Astrocyte (in vitro differentiated cells and primary cell): ENCODE measurements at regions not wholly inside any gene's neighbourhood (a gene's known extent, or its start where the extent isn't known, plus 50 kb on each side); places are given as distances from the start of the nearest gene placed in this dataset.
A peak's percentile ranks its signal among the peaks of the same experiment; 100 is the strongest.

Experiments used
- DNase-seq: peaks from one replicate; pipeline ENCODE4 v3.0.0-alpha.2; 2010; ENCODE audit warnings: low read depth
- FAIRE-seq: peaks from 2 replicates; lab custom pipeline; 2011; peaks lifted over from hg19 to GRCh38; lab: Jason Lieb, UNC
- H2AFZ ChIP-seq: 2 replicates; pipeline ENCODE4 v1.6.0; 2012; ENCODE audit warnings: low read depth, low read length, inconsistent platforms
- H3K27ac ChIP-seq: 2 replicates; pipeline ENCODE4 v1.5.1; 2011; ENCODE audit warnings: low read depth, low read length, inconsistent platforms
- H3K27me3 ChIP-seq: 2 replicates; pipeline ENCODE4 v1.6.0; 2011; ENCODE audit warnings: low read length, inconsistent platforms; ENCODE audit not compliant: insufficient read depth
- H3K36me3 ChIP-seq: 2 replicates; pipeline ENCODE4 v1.5.1; 2011; ENCODE audit warnings: low read length, inconsistent platforms; ENCODE audit not compliant: insufficient read depth
- H3K4me1 ChIP-seq: 2 replicates; pipeline ENCODE4 v1.5.1; 2011; ENCODE audit warnings: low read length, inconsistent platforms; ENCODE audit not compliant: insufficient read depth
- H3K4me2 ChIP-seq: 2 replicates; pipeline ENCODE4 v1.6.0; 2012; ENCODE audit warnings: low read length, inconsistent platforms
- H3K4me3 ChIP-seq: 2 replicates; pipeline ENCODE4 v1.5.1; 2011; ENCODE audit warnings: low read depth, mild to moderate bottlenecking, low read length, inconsistent platforms; ENCODE audit not compliant: insufficient read depth
- H3K79me2 ChIP-seq: 2 replicates; pipeline ENCODE4 v1.6.0; 2012; ENCODE audit warnings: mild to moderate bottlenecking, low read length, inconsistent platforms; ENCODE audit not compliant: insufficient read depth
- H3K9ac ChIP-seq: 2 replicates; pipeline ENCODE4 v1.6.0; 2012; ENCODE audit warnings: mild to moderate bottlenecking, low read length, inconsistent platforms
- H3K9me3 ChIP-seq: 2 replicates; pipeline ENCODE4 v1.5.1; 2012; ENCODE audit warnings: low read depth, mild to moderate bottlenecking, low read length, inconsistent platforms; ENCODE audit not compliant: insufficient read depth
- H4K20me1 ChIP-seq: 2 replicates; pipeline ENCODE4 v1.6.0; 2012; ENCODE audit warnings: low read length, inconsistent platforms; ENCODE audit not compliant: insufficient read depth
- H3K27ac Mint-ChIP-seq: one replicate; pipeline ENCODE4 v1.8.0; 2021; ENCODE audit warnings: mild to moderate bottlenecking, mixed read lengths; ENCODE audit not compliant: unreplicated experiment
- H3K27me3 Mint-ChIP-seq: one replicate; pipeline ENCODE4 v1.8.0; 2021; ENCODE audit warnings: low read depth, mixed read lengths; ENCODE audit not compliant: unreplicated experiment
- H3K36me3 Mint-ChIP-seq: one replicate; pipeline ENCODE4 v1.8.0; 2021; ENCODE audit warnings: low read depth, mixed read lengths; ENCODE audit not compliant: unreplicated experiment
- H3K4me1 Mint-ChIP-seq: one replicate; pipeline ENCODE4 v1.8.0; 2021; ENCODE audit warnings: low read depth, mixed read lengths; ENCODE audit not compliant: unreplicated experiment
- H3K4me3 Mint-ChIP-seq: one replicate; pipeline ENCODE4 v1.8.0; 2021; ENCODE audit warnings: mild to moderate bottlenecking, moderate library complexity, mixed read lengths; ENCODE audit not compliant: unreplicated experiment
- H3K9me3 Mint-ChIP-seq: one replicate; pipeline ENCODE4 v1.8.0; 2021; ENCODE audit warnings: mild to moderate bottlenecking, mixed read lengths; ENCODE audit not compliant: unreplicated experiment
- EZH2 ChIP-seq: IDR thresholded peaks from 2 replicates; pipeline ENCODE4 v1.6.1; 2012; ENCODE audit warnings: mild to moderate bottlenecking, low read length, inconsistent platforms; ENCODE audit not compliant: insufficient read depth
- TF ChIP-seq, protein P1 (sequence below): IDR thresholded peaks from 2 replicates; pipeline ENCODE4 v1.5.1; 2011; ENCODE audit warnings: low read depth, mild to moderate bottlenecking, inconsistent platforms, low read length, moderate library complexity; ENCODE audit not compliant: insufficient read depth

DNA sequence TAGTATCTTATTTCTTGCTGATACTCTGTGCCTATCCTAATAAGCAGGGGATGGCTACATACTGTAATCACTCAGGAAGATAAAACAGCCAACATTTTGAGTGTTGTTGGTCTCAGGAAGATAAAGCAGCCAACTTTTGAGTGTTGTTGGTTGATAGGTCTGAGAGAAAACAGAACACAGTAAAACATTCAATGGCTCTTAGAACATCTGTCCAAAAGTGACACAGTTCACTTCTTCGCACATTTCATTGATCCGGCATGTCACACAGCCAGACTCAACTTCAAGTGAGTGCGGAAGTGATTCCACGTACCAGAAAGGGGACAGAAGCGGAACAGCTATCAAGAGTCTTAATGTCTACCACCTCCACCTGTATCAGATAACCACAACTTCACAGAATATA lies 87.3 kb upstream of the DMD start:
- Histone ChIP-seq H3K27ac (no peak overlapping the region), H3K9ac (no peak overlapping the region), H3K27me3 (no peaks in the 10 kb centered on the region), H4K20me1 (no peaks in the 10 kb centered on the region), H2AFZ (no peak overlapping the region), H3K79me2 (no peaks in the 10 kb centered on the region), H3K4me3 (no peak overlapping the region), H3K4me2 (no peak overlapping the region), H3K36me3 (no peaks in the 10 kb centered on the region), H3K9me3 (no peaks in the 10 kb centered on the region), H3K4me1 (no peaks in the 10 kb centered on the region)
- DNase-seq, result no peak
- H3K27ac Mint-ChIP-seq, result no peak overlapping the region
- no peaks in the 10 kb centered on the region for H3K9me3 Mint-ChIP-seq
- no peaks in the 10 kb centered on the region for H3K4me1 Mint-ChIP-seq
- H3K27me3 Mint-ChIP-seq, result no peaks in the 10 kb centered on the region
- no peak overlapping the region for H3K4me3 Mint-ChIP-seq
- TF ChIP-seq EZH2, result no peak
- TF ChIP-seq, protein P1, sequence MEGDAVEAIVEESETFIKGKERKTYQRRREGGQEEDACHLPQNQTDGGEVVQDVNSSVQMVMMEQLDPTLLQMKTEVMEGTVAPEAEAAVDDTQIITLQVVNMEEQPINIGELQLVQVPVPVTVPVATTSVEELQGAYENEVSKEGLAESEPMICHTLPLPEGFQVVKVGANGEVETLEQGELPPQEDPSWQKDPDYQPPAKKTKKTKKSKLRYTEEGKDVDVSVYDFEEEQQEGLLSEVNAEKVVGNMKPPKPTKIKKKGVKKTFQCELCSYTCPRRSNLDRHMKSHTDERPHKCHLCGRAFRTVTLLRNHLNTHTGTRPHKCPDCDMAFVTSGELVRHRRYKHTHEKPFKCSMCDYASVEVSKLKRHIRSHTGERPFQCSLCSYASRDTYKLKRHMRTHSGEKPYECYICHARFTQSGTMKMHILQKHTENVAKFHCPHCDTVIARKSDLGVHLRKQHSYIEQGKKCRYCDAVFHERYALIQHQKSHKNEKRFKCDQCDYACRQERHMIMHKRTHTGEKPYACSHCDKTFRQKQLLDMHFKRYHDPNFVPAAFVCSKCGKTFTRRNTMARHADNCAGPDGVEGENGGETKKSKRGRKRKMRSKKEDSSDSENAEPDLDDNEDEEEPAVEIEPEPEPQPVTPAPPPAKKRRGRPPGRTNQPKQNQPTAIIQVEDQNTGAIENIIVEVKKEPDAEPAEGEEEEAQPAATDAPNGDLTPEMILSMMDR, result no peak
- FAIRE-seq, result peak; percentile 83
- H3K36me3 Mint-ChIP-seq, result no peaks in the 10 kb centered on the region

DNA sequence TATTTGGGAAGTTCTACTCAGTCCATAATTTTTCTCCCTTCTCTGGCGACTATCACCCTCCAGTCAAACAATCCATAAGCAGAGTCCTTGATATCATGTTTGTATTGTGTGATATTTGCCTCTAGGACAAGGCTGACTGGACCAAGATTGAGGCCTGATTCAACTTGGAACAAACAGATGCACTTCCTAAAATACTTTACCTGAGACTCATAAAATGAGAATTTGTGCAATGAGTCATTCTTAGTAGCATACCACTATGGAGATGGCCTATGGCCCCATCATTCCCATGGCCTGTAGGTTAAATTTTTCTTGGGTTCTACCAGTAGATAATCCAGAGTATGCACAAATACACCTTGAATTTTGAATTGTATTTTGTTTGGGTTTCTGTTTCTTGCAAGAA lies 74.2 kb upstream of the DMD start:
- H3K4me1 Mint-ChIP-seq, result no peaks in the 10 kb centered on the region
- H3K9me3 Mint-ChIP-seq, result no peaks in the 10 kb centered on the region
- no peaks in the 10 kb centered on the region for H4K20me1 ChIP-seq
- no peak for DNase-seq
- no peak overlapping the region for H3K27ac ChIP-seq
- H3K36me3 ChIP-seq, result no peaks in the 10 kb centered on the region
- H3K79me2 ChIP-seq, result no peaks in the 10 kb centered on the region
- H3K4me3 ChIP-seq, result no peak overlapping the region
- no peaks in the 10 kb centered on the region for H3K36me3 Mint-ChIP-seq
- H3K9me3 ChIP-seq, result no peaks in the 10 kb centered on the region
- TF ChIP-seq EZH2, result no peak
- TF ChIP-seq, protein P1, result no peak
- H3K27me3 ChIP-seq, result no peaks in the 10 kb centered on the region
- no peak for FAIRE-seq
- no peak overlapping the region for H3K9ac ChIP-seq
- H3K4me3 Mint-ChIP-seq, result no peak overlapping the region
- H3K4me2 ChIP-seq, result no peak overlapping the region
- H3K27ac Mint-ChIP-seq, result no peak overlapping the region
- H3K27me3 Mint-ChIP-seq, result no peaks in the 10 kb centered on the region
- H3K4me1 ChIP-seq, result no peaks in the 10 kb centered on the region
- H2AFZ ChIP-seq, result no peak overlapping the region

DNA sequence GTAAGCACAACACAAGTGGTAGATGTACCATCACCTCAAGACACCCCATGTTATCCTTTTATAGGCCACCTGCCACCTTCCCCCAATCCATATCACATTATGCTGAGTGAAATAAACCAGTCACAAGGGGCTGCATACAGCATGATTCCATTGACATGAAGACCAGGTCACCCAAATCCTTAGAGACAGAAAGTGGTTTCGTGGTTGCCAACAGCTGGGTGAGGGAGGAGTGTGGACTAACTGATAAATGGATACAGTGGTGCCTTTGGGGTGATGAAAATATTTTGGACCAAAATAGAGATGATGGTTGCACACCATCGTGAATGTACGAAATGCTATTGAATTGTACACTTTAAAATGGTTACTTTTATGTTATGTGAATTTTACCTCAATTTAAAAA lies 65.7 kb upstream of the DMD start:
- Histone ChIP-seq H3K9ac (no peak overlapping the region), H3K27me3 (no peaks in the 10 kb centered on the region), H4K20me1 (no peaks in the 10 kb centered on the region), H3K27ac (no peak overlapping the region), H3K4me1 (no peaks in the 10 kb centered on the region), H3K9me3 (no peaks in the 10 kb centered on the region), H3K79me2 (no peaks in the 10 kb centered on the region), H3K36me3 (no peaks in the 10 kb centered on the region), H3K4me3 (no peak overlapping the region), H2AFZ (no peak overlapping the region), H3K4me2 (no peak overlapping the region)
- FAIRE-seq, result no peak
- no peak for DNase-seq
- Mint-ChIP-seq H3K27me3 (no peaks in the 10 kb centered on the region), H3K4me3 (no peak overlapping the region), H3K4me1 (no peaks in the 10 kb centered on the region), H3K9me3 (no peaks in the 10 kb centered on the region), H3K27ac (no peak overlapping the region), H3K36me3 (no peaks in the 10 kb centered on the region)
- TF ChIP-seq EZH2, result no peak
- TF ChIP-seq, protein P1, result no peak
